ENCODE measurements at regions not wholly inside any gene's neighbourhood (a gene's known extent, or its start where the extent isn't known, plus 50 kb on each side); places are given as distances from the start of the nearest gene placed in this dataset.
"Not testable (repeated sequence)": the region's sequence is repeated elsewhere in the genome, so short reads cannot be mapped to it uniquely, and the experiment has no call there.

- H3K27ac ChIP-seq, result no peak overlapping the region
- intact Hi-C loops (cut with DNase I), result no loop called here
- H3K9me3 ChIP-seq, result no peaks in the 10 kb centered on the region
- H3K4me3 ChIP-seq, result no peak overlapping the region
- H3K36me3 ChIP-seq, result no peaks in the 10 kb centered on the region
- H3K27me3 ChIP-seq, result no peaks in the 10 kb centered on the region
- TF ChIP-seq CTCF (IDR thresholded peaks at IDR 0.05), result no peak
- no peak for DNase-seq (ENCODE audit: low spot score in 2 of 2)
- no peaks in the 10 kb centered on the region for H3K4me1 ChIP-seq
Observed at GRCh38 chr2:13826314-13826853, 806.1 kb upstream of the LRATD1 start.

DNA sequence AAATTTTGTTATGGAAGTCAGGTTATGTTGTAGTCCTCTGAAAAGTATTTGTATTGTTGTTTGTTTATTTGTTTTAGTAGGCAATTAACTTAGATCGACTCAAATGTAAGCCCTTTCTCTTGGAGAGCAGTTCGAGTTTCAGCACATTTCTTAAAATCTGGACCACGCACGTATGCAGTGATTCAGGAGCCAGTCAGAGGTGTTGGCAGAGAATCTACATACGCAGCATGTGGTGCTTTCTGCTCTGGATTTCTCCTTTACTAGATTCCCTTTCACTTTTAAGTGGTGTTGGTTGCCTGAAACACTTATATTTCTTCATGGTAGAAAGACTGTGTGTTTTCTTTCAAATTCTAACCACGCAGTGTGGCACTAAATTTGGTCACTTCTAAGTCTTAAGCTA is 773.9 kb upstream of the LRATD1 start:
- DNase-seq (ENCODE audit: low spot score in 2 of 2), result no peak
- H3K27ac ChIP-seq, result no peak overlapping the region
- intact Hi-C loops (cut with DNase I), result no loop called here
- no peak for TF ChIP-seq CTCF (IDR thresholded peaks at IDR 0.05)
- H3K4me1 ChIP-seq, result no peaks in the 10 kb centered on the region
- H3K4me3 ChIP-seq, result no peak overlapping the region
- no peaks in the 10 kb centered on the region for H3K9me3 ChIP-seq
- no peaks in the 10 kb centered on the region for H3K36me3 ChIP-seq
- no peaks in the 10 kb centered on the region for H3K27me3 ChIP-seq

DNA sequence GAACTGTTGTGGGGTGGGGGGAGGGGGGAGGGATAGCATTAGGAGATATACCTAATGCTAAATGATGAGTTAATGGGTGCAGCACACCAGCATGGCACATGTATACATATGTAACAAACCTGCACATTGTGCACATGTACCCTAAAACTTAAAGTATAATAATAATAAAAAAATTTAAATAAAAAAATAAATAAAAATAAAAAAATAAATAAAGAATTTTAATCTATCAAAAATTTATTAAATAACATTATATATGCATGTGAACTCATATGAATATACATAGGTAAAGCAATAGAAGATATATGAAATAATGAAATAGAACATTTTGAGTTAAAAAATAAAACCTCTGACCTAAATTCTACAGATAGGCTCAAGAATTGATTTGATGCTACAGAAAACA is 764.2 kb upstream of the LRATD1 start:
- H3K4me1 ChIP-seq; DNase-seq (ENCODE audit: low spot score in 2 of 2); H3K36me3 ChIP-seq; H3K27me3 ChIP-seq; H3K27ac ChIP-seq; H3K9me3 ChIP-seq; intact Hi-C loops (cut with DNase I); H3K4me3 ChIP-seq: not testable (repeated sequence)

GRCh38 chr2:13876491-13877037 is 756.0 kb upstream of the LRATD1 start:
- no peaks in the 10 kb centered on the region for H3K4me1 ChIP-seq
- intact Hi-C loops (cut with DNase I), result no loop called here
- no peak overlapping the region for H3K27ac ChIP-seq
- no peaks in the 10 kb centered on the region for H3K9me3 ChIP-seq
- no peaks in the 10 kb centered on the region for H3K27me3 ChIP-seq
- no peak overlapping the region for H3K4me3 ChIP-seq
- DNase-seq (ENCODE audit: low spot score in 2 of 2), result no peak
- no peaks in the 10 kb centered on the region for H3K36me3 ChIP-seq
- TF ChIP-seq CTCF (IDR thresholded peaks at IDR 0.05), result no peak

GRCh38 chr2:13877571-13877970 is 754.9 kb upstream of the LRATD1 start:
- Histone ChIP-seq H3K4me3 (no peak overlapping the region), H3K27me3 (no peaks in the 10 kb centered on the region), H3K36me3 (no peaks in the 10 kb centered on the region), H3K27ac (no peak overlapping the region), H3K9me3 (no peaks in the 10 kb centered on the region), H3K4me1 (no peaks in the 10 kb centered on the region)
- DNase-seq (ENCODE audit: low spot score in 2 of 2), result no peak
- intact Hi-C loops (cut with DNase I), result no loop called here
- no peak for TF ChIP-seq CTCF (IDR thresholded peaks at IDR 0.05)

DNA sequence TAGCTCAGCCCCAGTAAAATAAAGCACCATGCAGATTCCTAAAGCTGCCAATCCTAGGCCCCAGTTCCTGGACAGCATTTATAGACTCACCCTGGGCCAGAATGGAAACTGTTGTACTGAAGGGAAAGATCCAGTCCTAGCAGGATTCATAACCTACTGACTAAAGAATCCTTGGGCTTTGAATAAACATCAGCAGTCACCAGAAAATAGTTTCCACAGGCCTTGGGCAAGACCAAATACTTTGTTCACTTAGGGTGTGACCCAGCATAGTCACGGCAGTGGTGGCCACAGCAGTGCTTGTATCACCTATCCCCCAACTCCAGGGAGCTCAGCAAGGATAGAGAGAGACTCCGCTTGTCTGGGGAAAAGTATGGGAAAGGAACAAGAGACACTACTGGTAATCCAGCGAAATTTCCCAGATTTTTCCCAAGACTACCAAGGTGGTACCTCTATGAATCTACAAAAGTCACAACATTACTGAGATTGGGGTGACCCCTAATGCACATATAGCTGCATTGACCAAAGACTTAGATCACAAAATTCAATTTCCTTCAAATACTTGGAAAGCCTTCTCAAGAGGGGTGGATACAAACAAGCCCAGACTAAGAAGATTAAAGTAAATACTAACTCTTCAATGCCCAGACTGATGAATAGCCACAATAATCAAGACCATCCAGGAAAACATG is 748.1 kb upstream of the LRATD1 start:
- no peaks in the 10 kb centered on the region for H3K4me1 ChIP-seq
- H3K4me3 ChIP-seq, result no peak overlapping the region
- no peaks in the 10 kb centered on the region for H3K36me3 ChIP-seq
- TF ChIP-seq CTCF (IDR thresholded peaks at IDR 0.05), result no peak
- no peaks in the 10 kb centered on the region for H3K27me3 ChIP-seq
- intact Hi-C loops (cut with DNase I), result no loop called here
- DNase-seq (ENCODE audit: low spot score in 2 of 2), result no peak
- no peaks in the 10 kb centered on the region for H3K9me3 ChIP-seq
- no peak overlapping the region for H3K27ac ChIP-seq
